Caco-2 (cell line): ENCODE measurements at regions not wholly inside any gene's neighbourhood (a gene's known extent, or its start where the extent isn't known, plus 50 kb on each side); places are given as distances from the start of the nearest gene placed in this dataset.

Source experiments
- BruUV-seq: library from RNA; stranded (reverse); fragments of 400-500 nt; replicated peaks from 2 replicates; lab custom pipeline; 2021; lab: Mats Ljungman, UMichigan
- CTCF ChIA-PET: fragments of 300-600 bp; sonication (Branson Sonifier 250); formaldehyde crosslinking; loops from one replicate; lab custom pipeline; 2022; ENCODE audit warnings: antibody characterized with exemption; lab: Charles Lee
- POLR2A ChIA-PET: fragments of 300-600 bp; sonication (Branson Sonifier 250); formaldehyde crosslinking; loops from one replicate; lab custom pipeline; 2022; ENCODE audit warnings: antibody characterized with exemption; lab: Charles Lee
- DNase-seq, 2 experiments: peaks; one replicate each; pipeline versions ENCODE4 v3.0.0 to v3.0.0-alpha.2; 2020 to 2022
- H3K27me3 ChIP-seq: replicated peaks from 2 replicates; pipeline ENCODE4 v1.6.0; 2011; ENCODE audit warnings: low read length; ENCODE audit not compliant: control insufficient read depth, insufficient read depth
- H3K36me3 ChIP-seq: 2 replicates; pipeline ENCODE4 v1.5.1; 2011; ENCODE audit warnings: low read length; ENCODE audit not compliant: control insufficient read depth, insufficient read depth
- H3K4me1 ChIP-seq: fragments of 250-450 bp; sonication (Bioruptor Pico); 2 replicates; pipeline ENCODE4 v1.5.1; 2020; ENCODE audit warnings: mild to moderate bottlenecking
- H3K4me3 ChIP-seq: 2 replicates; pipeline ENCODE4 v1.5.1; 2011; ENCODE audit warnings: low read depth, mild to moderate bottlenecking, control low read depth, low read length
- H3K9me3 ChIP-seq: fragments of 250-450 bp; sonication (Bioruptor Pico); 2 replicates; pipeline ENCODE4 v1.5.1; 2020; ENCODE audit warnings: mild to moderate bottlenecking, moderate library complexity
- H3K27ac Mint-ChIP-seq: one replicate; pipeline ENCODE4 v1.8.0; 2022; ENCODE audit warnings: mixed read lengths; ENCODE audit not compliant: unreplicated experiment
- H3K27me3 Mint-ChIP-seq: one replicate; pipeline ENCODE4 v1.8.0; 2022; ENCODE audit warnings: mixed read lengths; ENCODE audit not compliant: insufficient read depth, unreplicated experiment
- H3K36me3 Mint-ChIP-seq: one replicate; pipeline ENCODE4 v1.8.0; 2022; ENCODE audit warnings: mild to moderate bottlenecking, mixed read lengths; ENCODE audit not compliant: insufficient read depth, unreplicated experiment
- H3K4me1 Mint-ChIP-seq: one replicate; pipeline ENCODE4 v1.8.0; 2022; ENCODE audit warnings: low read depth, mixed read lengths; ENCODE audit not compliant: unreplicated experiment
- H3K4me3 Mint-ChIP-seq: one replicate; pipeline ENCODE4 v1.8.0; 2022; ENCODE audit warnings: mild to moderate bottlenecking, moderate library complexity, mixed read lengths; ENCODE audit not compliant: unreplicated experiment
- H3K9me3 Mint-ChIP-seq: one replicate; pipeline ENCODE4 v1.8.0; 2022; ENCODE audit warnings: mixed read lengths; ENCODE audit not compliant: unreplicated experiment
- CTCF ChIP-seq, 2 experiments: fragments of 200-600 bp in 1 of 2; IDR thresholded peaks; 1 replicate in 1 of 2; 2 replicates in 1 of 2; pipeline versions ENCODE4 v1.5.1 to v1.8.0; 2011 to 2022; ENCODE audit warnings: antibody characterized with exemption in 1 of 2, control low read depth in 1 of 2, inconsistent platforms in 1 of 2, low read depth in 1 of 2, low read length in 1 of 2, mild to moderate bottlenecking in 1 of 2, moderate library complexity in 1 of 2; ENCODE audit not compliant: insufficient read depth in 1 of 2, severe bottlenecking in 1 of 2, unreplicated experiment in 1 of 2
- intact Hi-C: fragments of 100-400 bp; cut with micrococcal nuclease; formaldehyde crosslinking; loops from one replicate; pipeline ENCODE4 v1.10.0; 2022; ENCODE audit not compliant: unreplicated experiment

- no peak for DNase-seq
- Mint-ChIP-seq H3K4me3 (no peak overlapping the region), H3K27me3 (peaks cover 2% of the 10 kb centered on the region), H3K9me3 (peaks cover 17% of the 10 kb centered on the region), H3K36me3 (no peaks in the 10 kb centered on the region), H3K4me1 (no peaks in the 10 kb centered on the region), H3K27ac (no peak overlapping the region)
- no TSS peak for BruUV-seq
- Histone ChIP-seq H3K4me3 (no peak overlapping the region), H3K36me3 (no peaks in the 10 kb centered on the region), H3K4me1 (no peaks in the 10 kb centered on the region), H3K9me3 (peaks cover 7% of the 10 kb centered on the region), H3K27me3 (no peaks in the 10 kb centered on the region)
- intact Hi-C loops = no loop called here
- ChIA-PET POLR2A (no interaction called here), CTCF (no interaction called here)
- no peak for TF ChIP-seq CTCF (IDR thresholded peaks at IDR 0.05; ENCODE audit: insufficient read depth in 1 of 2, low read depth in 1 of 2, low read length in 1 of 2, severe bottlenecking in 1 of 2, unreplicated experiment in 1 of 2)
These were observed 77.1 kb upstream of the CCDC90B start for GRCh38 chr11:83363312-83363711.

- POLR2A ChIA-PET = no interaction called here
- H3K9me3 Mint-ChIP-seq = peaks cover 11% of the 10 kb centered on the region
- peaks cover 2% of the 10 kb centered on the region for H3K27me3 Mint-ChIP-seq
- Histone ChIP-seq H3K4me3 (no peak overlapping the region), H3K36me3 (no peaks in the 10 kb centered on the region), H3K27me3 (no peaks in the 10 kb centered on the region), H3K4me1 (no peaks in the 10 kb centered on the region), H3K9me3 (peaks cover 7% of the 10 kb centered on the region; the same call in 1 of the 2 replicates)
- CTCF ChIA-PET = interaction anchor here (1.0 kb wide), 1 partner anchor 69 kb away, joined by 6 read pairs; no protein-coding TSS in a partner anchor
- DNase-seq = no peak
- H3K4me3 Mint-ChIP-seq = no peak overlapping the region
- H3K4me1 Mint-ChIP-seq = no peaks in the 10 kb centered on the region
- no peak overlapping the region for H3K27ac Mint-ChIP-seq
- H3K36me3 Mint-ChIP-seq = no peaks in the 10 kb centered on the region
- no peak for TF ChIP-seq CTCF (IDR thresholded peaks at IDR 0.05; ENCODE audit: insufficient read depth in 1 of 2, low read depth in 1 of 2, low read length in 1 of 2, severe bottlenecking in 1 of 2, unreplicated experiment in 1 of 2)
- intact Hi-C loops = no loop called here
- BruUV-seq = no TSS peak
These were observed 75.7 kb upstream of the CCDC90B start for GRCh38 chr11:83361831-83362230.

- DNase-seq = no peak
- peaks cover 15% of the 10 kb centered on the region for H3K9me3 Mint-ChIP-seq
- no peaks in the 10 kb centered on the region for H3K36me3 Mint-ChIP-seq
- ChIA-PET POLR2A (no interaction called here), CTCF (no interaction called here)
- TF ChIP-seq CTCF (IDR thresholded peaks at IDR 0.05; ENCODE audit: insufficient read depth in 1 of 2, low read depth in 1 of 2, low read length in 1 of 2, severe bottlenecking in 1 of 2, unreplicated experiment in 1 of 2) = no peak
- intact Hi-C loops = no loop called here
- H3K27me3 Mint-ChIP-seq = peaks cover 2% of the 10 kb centered on the region
- no peak overlapping the region for H3K4me3 ChIP-seq
- H3K9me3 ChIP-seq = peaks cover 7% of the 10 kb centered on the region; the same call in 1 of the 2 replicates
- BruUV-seq = no TSS peak
- no peaks in the 10 kb centered on the region for H3K4me1 ChIP-seq
- H3K27ac Mint-ChIP-seq = no peak overlapping the region
- H3K27me3 ChIP-seq = no peaks in the 10 kb centered on the region
- no peaks in the 10 kb centered on the region for H3K4me1 Mint-ChIP-seq
- H3K36me3 ChIP-seq = no peaks in the 10 kb centered on the region
- no peak overlapping the region for H3K4me3 Mint-ChIP-seq
These were observed 69.2 kb upstream of the CCDC90B start for GRCh38 chr11:83355391-83355790.
